Adrenal gland (tissue), 9 donors: ENCODE measurements at regions not wholly inside any gene's neighbourhood (a gene's known extent, or its start where the extent isn't known, plus 50 kb on each side); places are given as distances from the start of the nearest gene placed in this dataset.

Experiments
- DNase-seq, 7 donors: peaks; one replicate each; pipeline ENCODE4 v3.0.0-alpha.2; 2019 to 2020
- H3K27ac ChIP-seq, 5 donors: fragments of 200-600 bp; sonication (generic) in 4 of 5; 1 replicate in 3 of 5; 2 replicates in 2 of 5; pipeline versions ENCODE4 v1.5.1 to v1.8.0; 2016 to 2020; ENCODE audit warnings: mild to moderate bottlenecking in 1 of 5
- H3K27me3 ChIP-seq: fragments of 200-600 bp; 2 replicates; pipeline ENCODE4 v1.8.0; 2021
- H3K36me3 ChIP-seq, 2 donors: fragments of 200-600 bp; replicated peaks in 1 of 2; 1 replicate in 1 of 2; 2 replicates in 1 of 2; pipeline versions ENCODE4 v1.5.1 to v1.8.0; 2018 to 2022
- H3K4me1 ChIP-seq, 2 donors: fragments of 200-600 bp; replicated peaks in 1 of 2; 1 replicate in 1 of 2; 2 replicates in 1 of 2; pipeline versions ENCODE4 v1.5.1 to v1.8.0; 2018 to 2021
- H3K4me3 ChIP-seq, 4 donors: fragments of 200-600 bp; sonication (generic) in 3 of 4; one replicate each; pipeline ENCODE4 v1.5.1; 2016 to 2018
- H3K9me3 ChIP-seq, 3 donors: fragments of 200-600 bp; sonication (generic) in 1 of 3; replicated peaks in 1 of 3; 1 replicate in 2 of 3; 2 replicates in 1 of 3; pipeline versions ENCODE4 v1.5.1 to v1.8.0; 2016 to 2021
- CTCF ChIP-seq, 6 experiments: fragments of 450-650 bp in 4 of 6; fragments of 200-600 bp in 2 of 6; sonication (generic) in 1 of 6; IDR thresholded peaks; 1 replicate in 5 of 6; 2 replicates in 1 of 6; pipeline versions ENCODE4 v1.5.1 to v1.8.0; 2016 to 2021; ENCODE audit warnings: antibody characterized with exemption in 6 of 6, mild to moderate bottlenecking in 2 of 6, moderate library complexity in 1 of 6
- POLR2A ChIP-seq, 2 donors: fragments of 450-650 bp; IDR thresholded peaks; one replicate each; pipeline ENCODE4 v1.6.1; 2017; ENCODE audit warnings: antibody characterized with exemption in 2 of 2, mild to moderate bottlenecking in 2 of 2, moderate library complexity in 1 of 2
- WGBS, 4 donors: extraction: QIAGEN DNeasy Blood & Tissue Kit in 2 of 4; methylation state at CpG; one replicate each; pipeline versions ENCODE4 v1.1.5 to v1.1.7; 2013 to 2017; 5-methylcytosine and 5-hydroxymethylcytosine counted together
- intact Hi-C, 2 donors: fragments of 100-400 bp; cut with DNase I; formaldehyde crosslinking; loops; one replicate each; pipeline versions ENCODE4 v1.14.1 to v1.15.0; 2022 to 2023
- donor health status: healthy with polysubstance abuse.
- donor health status: Bipolar disorder and iron deficiency.
- donor health status: DM: yes; HTN: yes; CAD: no.
- donor health status: DM: no; HTN: no; CAD: no.
- donor health status: DM: no; HTN: no; CAD: no.

- H3K4me1 ChIP-seq: no peaks in the 10 kb centered on the region
- no peak overlapping the region for H3K27ac ChIP-seq
- no peak for TF ChIP-seq CTCF (IDR thresholded peaks at IDR 0.05)
- no peaks in the 10 kb centered on the region for H3K27me3 ChIP-seq
- 39 to 67% (median 43%) methylated on average over 1 of the region's 1 CpG for WGBS, 4 donors
- no peaks in the 10 kb centered on the region for H3K36me3 ChIP-seq
- H3K9me3 ChIP-seq: no peaks in the 10 kb centered on the region
- DNase-seq: no peak
- intact Hi-C loops: no loop called here
- no peak overlapping the region for H3K4me3 ChIP-seq
These were observed 1008.9 kb upstream of the CDH2 start for GRCh38 chr18:29185801-29186200.

GRCh38 chr18:29184654-29185053 lies 1007.7 kb upstream of the CDH2 start:
- Histone ChIP-seq H3K36me3 (no peaks in the 10 kb centered on the region), H3K27me3 (no peaks in the 10 kb centered on the region), H3K27ac (no peak overlapping the region), H3K9me3 (no peaks in the 10 kb centered on the region), H3K4me3 (no peak overlapping the region), H3K4me1 (no peaks in the 10 kb centered on the region)
- intact Hi-C loops: no loop called here
- no peak for DNase-seq
- 80 to 85% (median 83%) methylated on average over 7 of the region's 7 CpGs for WGBS, 4 donors
- no peak for TF ChIP-seq POLR2A (IDR thresholded peaks at IDR 0.05)
- no peak for TF ChIP-seq CTCF (IDR thresholded peaks at IDR 0.05)

GRCh38 chr18:29181151-29181901 lies 1004.4 kb upstream of the CDH2 start:
- peak overlapping the region in 4 of 5 donors; percentile 8 to 59 (median 36) for H3K27ac ChIP-seq
- WGBS, 4 donors: 41 to 46% (median 41%) methylated on average over 3 of the region's 3 CpGs
- TF ChIP-seq CTCF (IDR thresholded peaks at IDR 0.05): no peak
- no peak for TF ChIP-seq POLR2A (IDR thresholded peaks at IDR 0.05)

GRCh38 chr18:29176681-29177080 lies 999.8 kb upstream of the CDH2 start:
- TF ChIP-seq POLR2A (IDR thresholded peaks at IDR 0.05): no peak
- no peak for TF ChIP-seq CTCF (IDR thresholded peaks at IDR 0.05)
- Histone ChIP-seq H3K9me3 (no peaks in the 10 kb centered on the region), H3K4me1 (peaks cover 0 to 5% of the 10 kb centered on the region in 2 donors), H3K4me3 (no peak overlapping the region), H3K36me3 (no peaks in the 10 kb centered on the region), H3K27ac (no peak overlapping the region), H3K27me3 (no peaks in the 10 kb centered on the region)
- 81 to 92% (median 87%) methylated on average over 1 of the region's 1 CpG for WGBS, 4 donors
- intact Hi-C loops: no loop called here
- no peak for DNase-seq

More at GRCh38 chr18:29181151-29181901, 1004.4 kb upstream of the CDH2 start:
- DNase-seq: peak; percentile 25 to 61 (median 52)
- intact Hi-C loops: no loop called here
- Histone ChIP-seq H3K36me3 (no peaks in the 10 kb centered on the region), H3K27me3 (no peaks in the 10 kb centered on the region), H3K4me3 (no peak overlapping the region), H3K4me1 (no peaks in the 10 kb centered on the region), H3K9me3 (no peaks in the 10 kb centered on the region)
